CD1c-positive myeloid dendritic cell (primary cell): ENCODE measurements at regions not wholly inside any gene's neighbourhood (a gene's known extent, or its start where the extent isn't known, plus 50 kb on each side); places are given as distances from the start of the nearest gene placed in this dataset.

Experiments
- DNase-seq: peaks from one replicate; pipeline ENCODE4 v3.0.0-alpha.2; 2016; ENCODE audit errors: extremely low spot score

DNA sequence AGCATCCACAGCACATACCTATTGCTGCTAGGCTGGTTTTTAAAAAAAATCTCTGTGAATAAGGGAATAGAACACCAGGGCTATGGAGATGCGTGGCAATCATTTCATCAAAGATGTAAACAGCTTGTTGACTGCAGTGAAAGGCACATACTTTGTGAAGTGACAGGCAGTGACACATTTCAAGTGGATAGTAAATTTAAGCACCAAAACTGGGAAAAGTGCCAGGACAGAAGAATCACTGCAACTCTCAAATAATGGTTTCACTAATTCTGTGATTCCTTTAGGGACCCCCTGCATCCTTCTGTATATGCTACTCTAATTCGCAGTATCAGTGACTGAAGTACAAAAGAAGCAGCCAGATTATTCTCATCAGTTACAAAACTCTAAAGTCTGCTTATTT lies 145.2 kb upstream of the KLF14 start:
- DNase-seq: no peak

DNA sequence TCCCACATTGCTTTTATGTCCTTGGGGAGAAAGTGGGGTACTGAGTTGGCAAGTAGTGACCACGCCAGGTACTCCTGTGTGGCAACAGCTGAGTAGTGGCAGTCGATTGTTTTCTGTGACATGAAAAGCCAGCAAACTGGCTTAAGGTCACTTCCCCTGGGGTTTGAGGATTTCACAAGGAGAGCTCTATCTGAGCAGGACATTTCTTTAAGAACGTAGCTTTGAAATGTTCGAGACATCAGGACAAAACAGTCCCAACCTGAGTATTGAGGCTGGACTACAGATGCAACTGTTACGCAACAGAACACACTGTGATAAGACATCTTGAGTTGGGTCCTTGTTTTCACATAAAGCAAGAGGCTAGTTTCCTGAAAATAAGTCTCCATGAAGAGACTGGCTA lies 146.7 kb upstream of the KLF14 start:
- DNase-seq: no peak

DNA sequence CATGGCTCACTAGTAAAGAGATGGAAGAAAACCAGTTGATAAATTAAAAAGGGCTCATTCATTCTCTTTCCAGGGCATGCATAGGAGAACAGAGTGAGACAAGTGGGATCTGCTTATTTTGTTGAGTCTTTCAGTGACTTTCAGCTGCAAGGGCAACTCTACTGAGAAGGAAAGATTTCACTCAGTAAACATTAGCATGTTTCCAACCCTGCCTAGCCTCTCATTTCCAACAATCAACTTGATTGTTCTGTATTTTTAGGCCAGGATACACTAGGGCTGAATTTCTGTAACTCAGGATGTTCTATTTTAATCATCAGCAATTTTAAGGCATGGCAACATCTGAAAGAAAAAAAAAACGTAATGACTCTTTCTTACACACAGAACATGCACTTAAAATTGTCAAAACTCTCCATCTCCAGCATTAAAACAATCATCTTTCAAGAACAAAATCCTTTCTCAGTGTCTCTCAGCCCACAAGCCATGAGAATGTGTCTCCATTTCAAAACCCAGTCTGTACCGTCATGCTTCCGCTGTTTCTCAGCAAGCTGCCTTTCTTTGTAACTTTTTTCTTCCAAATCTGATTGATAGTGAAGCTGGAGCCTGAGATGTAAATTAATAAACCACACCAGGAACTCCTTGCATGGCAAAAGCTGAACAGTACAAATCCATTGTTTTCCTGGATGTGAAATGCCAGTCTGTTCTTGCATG lies 147.2 kb upstream of the KLF14 start:
- no peak for DNase-seq

DNA sequence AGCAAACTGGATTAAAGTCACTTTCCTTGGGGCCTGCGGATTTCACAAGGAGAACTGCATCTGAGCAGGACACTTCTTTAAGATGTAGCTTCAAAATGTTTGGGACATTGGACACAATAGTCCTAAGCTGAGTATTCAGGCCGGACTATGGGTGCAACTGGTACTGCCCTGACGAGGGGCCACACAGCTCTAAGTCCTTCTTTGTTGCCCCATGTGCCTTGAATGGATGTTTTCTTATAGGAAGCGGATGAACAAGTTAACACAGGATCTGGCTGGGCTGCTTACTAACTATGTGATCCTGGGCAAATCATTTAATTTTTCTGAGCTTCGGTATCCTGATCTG lies 147.8 kb upstream of the KLF14 start:
- no peak for DNase-seq

DNA sequence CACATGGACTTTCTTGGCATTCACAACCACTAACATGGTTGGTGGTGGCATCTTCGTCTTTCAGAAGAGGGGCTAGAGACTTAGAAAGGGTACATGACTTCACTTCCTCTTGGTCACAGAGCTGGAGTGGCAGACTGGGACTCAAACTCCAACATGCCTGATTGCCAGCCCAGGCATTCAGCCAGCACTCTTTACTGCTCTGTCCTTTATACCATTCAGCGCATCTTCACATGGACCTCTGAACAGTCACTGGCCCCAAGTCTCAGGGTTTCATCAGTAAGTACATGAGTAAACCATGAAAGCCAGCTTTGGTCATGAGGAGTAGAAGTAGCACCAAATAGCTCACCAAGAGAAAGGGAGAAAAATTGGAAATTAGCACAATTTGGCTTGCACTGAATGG lies 148.4 kb upstream of the KLF14 start:
- no peak for DNase-seq

DNA sequence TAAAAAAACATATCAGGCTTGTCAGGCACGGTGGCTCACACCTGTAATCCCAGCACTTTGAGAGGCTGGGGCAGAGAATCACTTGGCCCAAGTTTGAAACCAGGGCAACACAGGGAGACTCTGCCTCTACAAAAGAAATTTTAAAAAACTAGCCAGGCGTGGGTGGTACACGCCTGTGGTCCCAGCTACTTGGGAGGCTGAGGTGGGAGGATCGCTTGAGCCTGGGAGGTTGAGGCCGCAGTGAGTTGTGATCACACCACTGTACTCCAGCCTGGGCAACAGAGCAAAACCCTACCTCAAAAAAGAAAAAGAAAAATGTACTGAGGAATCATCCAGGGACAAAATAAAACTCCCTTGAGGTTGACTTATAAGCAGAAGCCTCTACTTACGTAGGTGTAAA lies 149.9 kb upstream of the KLF14 start:
- DNase-seq: no peak

DNA sequence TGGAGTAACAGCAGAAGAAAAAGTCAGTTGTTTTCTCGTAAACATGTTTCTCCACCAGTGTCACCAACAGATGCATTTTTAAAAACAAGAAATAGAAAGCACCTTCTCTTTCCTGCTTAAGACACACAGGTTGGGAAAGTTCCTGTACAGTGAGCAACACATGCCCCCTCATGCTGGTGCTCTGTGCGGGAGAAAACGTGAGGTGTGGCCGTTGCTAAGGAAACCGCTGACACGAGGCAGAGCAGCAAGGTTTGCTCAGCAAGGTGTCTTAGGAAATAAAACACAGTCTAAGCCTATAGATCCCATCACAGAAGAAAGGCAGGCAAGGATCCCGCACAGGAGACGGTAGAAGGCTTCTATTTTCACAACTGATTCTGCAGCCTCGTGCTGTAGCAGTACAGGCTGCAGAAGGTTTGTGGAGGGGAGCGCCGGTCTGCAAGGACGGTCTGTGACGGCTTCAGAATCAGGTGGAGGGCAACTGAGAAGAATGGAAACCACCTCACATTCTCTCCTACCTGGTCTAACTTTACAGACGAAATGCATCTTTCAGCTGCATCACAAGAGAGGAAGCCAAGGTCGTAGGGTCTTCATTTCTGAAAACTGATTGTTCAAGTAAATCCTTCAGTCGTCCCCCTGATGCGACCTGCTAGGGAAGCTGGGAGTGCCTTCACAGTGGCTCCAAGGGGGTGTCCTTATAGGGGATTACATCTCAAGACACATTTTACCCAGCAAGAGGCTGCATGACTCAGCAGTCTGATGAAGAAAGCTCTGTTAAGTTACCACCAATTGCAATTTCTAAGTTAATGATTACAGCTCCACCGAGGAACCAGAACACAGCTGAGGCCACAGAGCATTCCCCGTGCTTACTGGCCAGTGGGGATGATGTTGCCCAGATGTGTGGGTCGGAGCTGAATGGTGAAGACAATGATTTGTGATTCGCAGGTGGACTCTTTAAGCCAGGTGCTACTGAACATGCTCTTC lies 150.7 kb upstream of the KLF14 start:
- no peak for DNase-seq

DNA sequence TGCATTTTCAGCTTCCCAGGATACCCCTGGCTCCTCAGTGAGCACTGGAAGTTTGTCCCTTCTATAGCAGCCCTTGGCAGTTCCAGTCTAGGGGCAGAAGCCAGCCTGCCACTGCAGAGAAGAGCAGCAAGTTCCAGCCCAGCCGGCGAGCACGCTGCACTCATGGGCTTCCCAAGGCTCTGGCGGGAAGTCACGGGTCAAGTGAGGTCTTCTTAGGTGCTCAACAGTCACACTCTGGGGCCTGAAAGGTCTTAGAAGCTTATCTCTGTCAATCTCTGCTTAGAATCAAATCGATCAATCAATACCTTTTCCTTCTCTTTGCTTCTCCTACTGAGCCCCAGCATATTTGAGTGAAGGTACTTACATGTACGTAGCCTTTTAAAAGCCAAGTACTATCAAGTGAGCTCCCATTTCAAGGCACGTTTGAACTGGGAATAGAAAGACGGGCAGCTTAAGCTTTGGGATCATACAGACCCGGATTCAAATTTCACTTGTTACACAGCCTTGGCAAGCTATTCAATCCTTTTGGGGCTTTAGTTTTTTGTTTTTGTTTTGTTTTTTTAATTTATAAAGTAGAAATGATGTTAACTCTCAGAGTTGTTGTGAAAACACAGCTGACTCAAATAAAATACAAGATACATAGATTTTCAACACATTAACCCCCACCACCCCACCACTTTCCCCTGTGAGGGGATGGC lies 152.6 kb upstream of the KLF14 start:
- DNase-seq: no peak

DNA sequence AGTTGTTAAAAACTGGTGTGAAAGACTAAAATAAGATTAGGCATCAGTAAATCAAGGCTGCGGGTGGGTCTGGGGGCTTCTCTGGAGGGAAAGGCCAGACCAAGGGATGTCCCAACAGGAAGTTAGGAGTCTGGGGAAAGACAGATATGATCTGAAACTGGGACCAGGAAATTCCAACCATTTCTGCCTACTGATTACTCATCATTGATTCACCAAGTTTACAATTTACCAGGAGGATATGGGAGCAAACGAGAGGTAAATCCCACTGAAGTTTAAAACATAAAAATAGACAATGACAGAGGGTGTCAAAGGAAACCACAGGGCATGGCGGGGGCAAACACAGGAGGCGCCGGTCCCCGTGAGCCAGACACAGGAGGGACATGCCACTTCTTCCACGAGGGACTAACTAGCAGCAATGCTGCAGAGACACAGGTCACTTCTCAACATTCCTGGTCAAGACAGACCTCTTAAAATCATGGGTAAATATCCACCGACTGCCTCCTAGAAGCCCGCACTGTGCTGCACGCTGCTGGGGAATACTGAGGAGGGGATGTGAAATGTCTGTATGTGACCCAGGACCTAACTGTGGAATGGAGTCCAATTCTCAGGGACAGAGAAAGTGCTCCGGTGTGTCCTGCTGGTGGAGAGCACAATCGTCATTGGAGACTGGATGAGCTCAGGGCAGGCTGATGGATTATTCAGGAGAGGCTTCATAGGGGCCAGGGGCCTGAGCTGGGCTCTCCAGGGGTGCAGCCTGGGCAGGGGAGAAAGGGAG lies 153.4 kb upstream of the KLF14 start:
- DNase-seq: no peak

DNA sequence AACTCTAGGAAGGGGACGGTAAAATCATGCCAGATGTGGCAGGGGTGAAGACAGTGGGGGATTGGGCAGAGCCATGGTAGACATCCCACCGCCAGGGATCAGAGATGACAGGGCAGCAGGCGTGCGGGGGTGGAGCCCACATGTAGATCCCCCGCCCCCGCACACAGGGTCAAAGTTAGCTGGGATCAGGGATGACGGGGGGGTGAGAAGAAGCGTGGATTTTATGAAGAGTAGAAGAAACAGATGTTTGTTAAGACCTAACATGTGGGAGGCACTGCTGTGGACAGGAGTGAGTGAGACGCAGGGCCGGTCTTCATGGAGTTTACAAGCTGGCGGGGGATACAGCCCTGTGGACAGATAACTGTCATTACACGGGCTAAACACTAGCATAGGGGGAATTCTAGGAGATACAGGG lies 154.0 kb upstream of the KLF14 start:
- no peak for DNase-seq

DNA sequence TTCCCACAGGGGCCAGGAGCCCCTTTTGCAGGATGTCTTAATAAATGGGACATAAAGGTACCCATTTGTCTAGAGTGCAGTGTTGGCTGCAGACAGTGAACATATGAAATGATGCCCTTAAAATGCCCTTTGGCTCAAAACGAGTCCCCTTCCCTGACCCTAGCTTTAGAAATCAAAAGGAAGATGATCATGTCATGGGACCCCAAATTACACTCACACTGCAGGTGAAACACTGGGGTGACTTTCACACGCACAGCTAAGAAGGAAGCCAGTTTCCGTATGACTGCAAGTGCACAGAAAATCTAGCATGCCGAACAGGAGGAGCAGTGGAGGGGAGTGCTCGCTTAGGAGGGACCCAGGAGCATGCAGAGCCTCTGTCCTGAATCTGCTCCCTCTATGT lies 154.5 kb upstream of the KLF14 start:
- DNase-seq: no peak

DNA sequence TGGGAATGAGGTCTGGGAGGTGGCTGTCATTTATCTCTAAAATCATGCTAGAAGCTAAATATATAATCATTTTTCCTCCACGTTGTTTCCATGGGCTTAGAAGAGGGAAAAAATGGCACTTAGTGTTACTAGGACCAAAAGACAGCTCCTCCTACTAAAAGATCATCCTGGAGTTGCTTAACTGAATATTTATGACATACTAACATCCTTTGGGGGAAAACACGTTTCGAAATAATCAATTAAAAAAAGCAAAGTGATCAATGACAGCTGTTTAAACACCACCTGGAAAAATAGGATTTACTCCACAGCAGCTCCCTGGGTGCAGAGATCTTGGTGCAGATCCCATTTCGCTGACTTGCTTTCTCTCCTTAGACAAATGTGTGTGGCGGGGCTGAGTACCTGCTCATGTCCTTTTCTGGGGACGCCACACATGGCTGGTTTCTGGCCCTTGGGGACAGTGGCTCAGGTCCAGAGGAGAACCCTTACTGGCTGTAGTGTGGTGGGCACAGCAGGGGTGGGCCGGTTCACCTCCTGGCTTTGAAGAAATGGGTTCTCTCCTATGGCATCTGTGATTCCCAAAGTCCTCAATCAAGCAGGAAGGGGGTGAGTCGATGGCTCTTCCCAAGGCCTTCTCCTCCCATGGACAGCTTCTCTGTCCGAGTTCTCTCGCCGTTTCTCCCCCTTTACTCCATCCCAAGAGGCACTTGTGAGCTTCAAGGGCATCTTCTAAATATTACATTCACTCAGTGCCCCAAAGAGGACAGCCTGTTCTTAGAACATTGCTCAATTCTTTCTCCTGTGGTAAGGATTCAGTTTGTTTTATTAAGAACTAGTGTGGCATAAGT lies 156.4 kb upstream of the KLF14 start:
- DNase-seq: no peak

DNA sequence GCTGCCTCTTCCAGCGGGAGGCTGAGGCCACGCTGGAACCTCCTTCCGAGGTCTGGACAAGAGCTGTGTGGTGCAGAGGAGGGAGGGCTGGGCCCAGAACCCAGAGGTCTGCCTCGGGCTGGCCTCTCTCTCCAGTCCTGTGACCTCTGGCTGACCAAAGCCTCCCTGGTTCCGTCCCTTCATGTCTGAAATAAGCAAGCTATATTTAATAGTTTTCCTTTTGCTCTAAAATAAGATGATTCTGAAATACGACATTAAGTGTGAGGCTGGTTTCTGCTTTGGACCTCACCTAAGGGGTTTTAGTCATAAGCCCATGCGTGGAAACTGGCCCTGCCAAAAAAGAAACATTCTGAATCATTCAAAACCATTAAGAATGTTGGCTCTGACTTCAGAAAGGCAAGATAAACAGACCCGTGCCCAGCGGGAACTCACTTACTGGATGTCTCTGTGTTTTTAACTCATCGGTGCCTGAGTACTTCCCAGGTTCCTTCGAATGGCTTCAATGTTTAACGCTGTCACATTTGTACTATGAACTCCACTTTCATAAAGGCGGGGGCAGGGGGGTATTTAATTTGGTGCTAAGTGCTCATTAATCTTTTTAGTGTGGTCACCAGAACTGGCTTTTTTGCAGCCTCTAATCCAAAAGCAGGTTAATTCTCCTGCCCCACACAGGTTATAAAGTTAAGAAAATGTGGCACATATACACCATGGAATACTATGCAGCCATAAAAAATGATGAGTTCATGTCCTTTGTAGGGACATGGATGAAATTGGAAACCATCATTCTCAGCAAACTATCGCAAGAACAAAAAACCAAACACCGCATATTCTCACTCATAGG lies 157.5 kb upstream of the KLF14 start:
- no peak for DNase-seq

DNA sequence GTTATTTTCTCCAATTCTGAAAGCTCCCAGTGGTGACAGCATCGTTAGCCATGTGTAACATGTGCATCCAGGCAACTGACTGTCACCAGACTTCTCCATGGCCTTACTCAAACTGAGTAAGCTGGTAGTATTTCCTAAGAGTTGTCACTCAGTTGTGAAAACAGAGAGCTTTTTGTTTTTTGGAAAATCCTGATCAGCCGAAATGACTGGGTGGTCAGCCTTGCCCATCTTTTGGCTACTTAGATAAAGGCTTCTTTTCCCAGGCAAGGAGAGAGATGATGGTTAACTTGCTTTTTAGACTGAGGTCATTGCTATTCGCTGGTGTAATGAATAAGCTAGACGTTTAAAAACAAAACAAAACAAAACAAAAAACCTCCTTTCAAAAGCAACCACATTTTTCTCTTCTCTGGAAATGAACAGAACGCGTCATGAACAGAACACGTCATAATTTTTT lies 159.5 kb upstream of the KLF14 start:
- DNase-seq: peak; percentile 31

DNA sequence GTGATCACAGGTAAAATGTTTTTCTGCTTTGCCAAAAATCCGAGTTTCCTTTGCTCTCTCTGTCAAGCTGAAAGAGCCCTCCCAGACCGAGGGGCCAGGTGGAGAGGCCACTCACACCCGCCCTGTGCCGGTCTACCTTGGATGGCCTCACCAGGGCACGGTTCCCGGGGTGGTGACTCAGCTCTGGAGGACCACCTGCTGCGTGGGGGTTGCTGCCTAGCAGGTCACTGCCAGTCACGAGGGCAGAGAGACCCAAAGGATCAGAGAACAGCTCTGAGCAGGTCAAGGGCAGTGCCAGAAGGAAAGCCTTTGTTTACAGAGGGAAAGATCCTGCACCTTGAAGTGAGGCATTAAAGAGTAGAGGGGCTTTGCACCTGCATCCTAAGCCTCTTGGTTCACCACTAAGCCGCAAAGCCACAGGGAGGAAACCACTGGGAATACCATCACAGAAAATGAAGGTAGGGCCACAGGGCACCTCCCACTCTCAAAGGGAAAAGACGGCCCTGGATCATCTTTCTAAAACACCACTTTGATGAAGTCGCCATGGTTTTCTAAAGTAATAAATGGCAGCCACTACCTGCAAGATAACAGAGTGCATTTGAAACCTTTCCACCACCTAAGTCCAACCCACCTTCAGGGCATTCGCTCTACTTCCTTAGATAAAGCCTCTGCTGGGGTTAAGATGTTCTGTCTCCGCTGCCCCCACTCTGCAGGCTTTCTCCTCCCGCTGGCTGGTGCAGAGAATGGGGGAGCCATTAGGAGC lies 160.3 kb upstream of the KLF14 start:
- no peak for DNase-seq

DNA sequence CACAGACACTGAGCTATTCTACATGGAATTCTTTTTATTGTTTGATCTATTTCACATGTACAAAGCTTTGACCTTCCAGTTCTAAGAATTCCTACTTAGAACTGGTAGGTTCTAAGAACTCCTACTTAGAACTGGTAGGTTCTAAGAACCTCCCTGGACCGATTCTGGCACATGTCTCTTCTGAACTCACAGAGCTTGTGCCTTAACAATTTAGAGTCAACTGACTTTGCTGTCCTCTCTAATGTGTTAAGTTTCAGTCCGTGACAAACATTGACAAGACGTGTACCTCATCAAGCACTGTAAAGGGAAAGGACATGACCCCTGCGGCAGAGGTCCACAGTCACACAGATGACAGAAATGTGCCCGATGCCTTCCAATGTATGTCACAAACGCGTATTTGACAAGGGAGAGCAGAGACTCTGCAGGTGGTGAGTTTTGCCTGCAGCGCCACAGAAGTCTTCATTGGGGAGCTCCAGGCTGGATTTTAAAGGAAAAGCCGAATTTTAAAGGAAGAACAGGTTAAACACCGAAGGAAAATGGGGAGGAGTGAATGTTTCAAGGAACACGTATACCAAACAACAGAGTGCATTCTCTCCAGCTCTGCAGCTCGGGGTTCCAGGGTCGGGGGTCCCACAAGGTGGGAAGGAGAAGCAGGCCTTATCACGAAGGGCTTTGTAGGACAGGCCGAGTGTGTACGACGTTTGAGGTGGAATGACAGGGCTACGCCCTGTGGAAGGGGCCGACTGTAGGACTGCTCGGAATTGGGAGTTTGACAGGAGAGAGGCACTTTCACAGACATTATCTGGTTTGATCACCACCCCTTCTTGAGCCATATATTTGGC lies 161.1 kb upstream of the KLF14 start:
- DNase-seq: no peak

DNA sequence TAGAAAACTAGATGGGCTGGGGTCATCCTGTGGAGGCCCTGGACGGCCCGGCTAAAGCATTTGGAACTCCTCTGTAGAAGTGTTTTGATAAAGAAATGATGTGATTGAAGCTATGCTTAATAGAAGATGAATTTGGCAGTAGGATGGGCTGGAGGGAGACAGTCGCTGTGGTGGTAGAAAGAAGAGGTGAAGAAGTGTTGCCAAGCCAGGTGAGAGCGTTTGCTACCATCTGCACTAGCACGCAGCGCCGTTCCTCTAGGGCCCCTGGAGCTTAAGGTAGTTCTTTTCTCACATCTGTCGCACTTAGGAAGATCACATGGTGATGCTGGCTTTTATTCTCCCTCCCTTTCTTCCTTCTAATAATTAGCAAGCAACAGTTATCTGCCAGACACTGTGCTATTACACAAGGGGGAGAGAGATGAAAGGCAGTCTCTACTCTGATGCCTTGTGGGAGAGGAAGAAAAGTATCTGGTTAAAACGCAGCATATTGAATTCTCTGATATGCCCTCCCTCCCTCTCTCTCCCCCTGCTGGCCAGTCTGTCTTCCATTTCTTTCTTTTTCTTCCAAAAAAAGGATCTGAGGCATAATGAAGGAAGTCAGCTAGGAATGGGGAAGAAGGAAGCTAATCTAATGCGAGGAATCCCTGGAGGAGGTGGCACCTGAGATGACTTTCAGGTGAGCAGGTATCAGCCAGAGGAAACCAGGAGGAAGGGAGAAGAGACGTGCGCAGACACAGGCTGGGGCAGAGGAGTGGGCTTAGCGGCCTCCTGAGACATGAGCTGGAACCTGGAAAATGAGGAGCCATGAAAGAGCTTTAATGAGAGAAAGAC lies 162.3 kb upstream of the KLF14 start:
- DNase-seq: peak; percentile 70
